CD4-positive, alpha-beta T cell (primary cell): ENCODE measurements at regions not wholly inside any gene's neighbourhood (a gene's known extent, or its start where the extent isn't known, plus 50 kb on each side); places are given as distances from the start of the nearest gene placed in this dataset.

Experiments used
- ATAC-seq: fragments of 200-7000 bp; cut with Tn5 transposase; one replicate; pipeline ENCODE4 v1.10.0; 2022; ENCODE audit warnings: mild to moderate bottlenecking; ENCODE audit not compliant: poor library complexity
- CTCF ChIA-PET: fragments of 350-600 bp; sonication (Branson Sonifier 250); formaldehyde crosslinking; loops from one replicate; lab custom pipeline; 2021; ENCODE audit warnings: antibody characterized with exemption, inconsistent platforms; lab: Charles Lee
- POLR2A ChIA-PET: fragments of 350-600 bp; sonication (Branson Sonifier 250); formaldehyde crosslinking; loops from one replicate; lab custom pipeline; 2021; ENCODE audit warnings: antibody characterized with exemption, inconsistent platforms; lab: Charles Lee
- DNase-seq, 14 experiments: peaks; one replicate each; pipeline ENCODE4 v3.0.0-alpha.2; 2013 to 2020; ENCODE audit warnings: mixed read lengths in 2 of 14
- H3K27ac ChIP-seq, 2 donors: one replicate each; pipeline versions ENCODE4 v1.5.1 to v1.7.0; 2013; ENCODE audit warnings: low read length in 2 of 2, low read depth in 1 of 2, mild to moderate bottlenecking in 1 of 2
- H3K27me3 ChIP-seq, 2 experiments: 1 replicate in 1 of 2; 2 replicates in 1 of 2; pipeline versions ENCODE4 v1.6.1 to v1.7.0; 2013; ENCODE audit warnings: low read length in 2 of 2, control low read depth in 1 of 2, mild to moderate bottlenecking in 1 of 2, moderate library complexity in 1 of 2; ENCODE audit not compliant: insufficient read depth in 2 of 2, control insufficient read depth in 1 of 2
- H3K36me3 ChIP-seq: one replicate; pipeline ENCODE4 v1.6.1; 2013; ENCODE audit warnings: low read length, control low read depth; ENCODE audit not compliant: insufficient read depth
- H3K4me1 ChIP-seq: one replicate; pipeline ENCODE4 v1.6.1; 2013; ENCODE audit warnings: low read length, control low read depth; ENCODE audit not compliant: insufficient read depth
- H3K4me3 ChIP-seq: one replicate; pipeline ENCODE4 v1.5.1; 2013; ENCODE audit warnings: mild to moderate bottlenecking, low read length, moderate library complexity
- H3K9me3 ChIP-seq, 2 experiments: 1 replicate in 1 of 2; 2 replicates in 1 of 2; pipeline versions ENCODE4 v1.6.1 to v1.7.0; 2013; ENCODE audit warnings: low read length in 2 of 2, mild to moderate bottlenecking in 2 of 2, control low read depth in 1 of 2, moderate library complexity in 1 of 2; ENCODE audit not compliant: control insufficient read depth in 1 of 2, insufficient read depth in 1 of 2
- H3K27ac Mint-ChIP-seq: one replicate; pipeline ENCODE4 v1.8.0; 2020; ENCODE audit warnings: mixed read lengths
- H3K27me3 Mint-ChIP-seq: one replicate; pipeline ENCODE4 v1.8.0; 2021; ENCODE audit warnings: mixed read lengths
- H3K36me3 Mint-ChIP-seq: one replicate; pipeline ENCODE4 v1.8.0; 2021; ENCODE audit warnings: low read depth, mixed read lengths
- H3K4me1 Mint-ChIP-seq: one replicate; pipeline ENCODE4 v1.8.0; 2021; ENCODE audit warnings: low read depth, mixed read lengths
- H3K4me3 Mint-ChIP-seq: one replicate; pipeline ENCODE4 v1.8.0; 2020; ENCODE audit warnings: mild to moderate bottlenecking, mixed read lengths
- H3K9me3 Mint-ChIP-seq: one replicate; pipeline ENCODE4 v1.8.0; 2020; ENCODE audit warnings: mixed read lengths
- CTCF ChIP-seq: fragments of 200-600 bp; IDR thresholded peaks from one replicate; pipeline ENCODE4 v1.8.0; 2022; ENCODE audit warnings: antibody characterized with exemption, mild to moderate bottlenecking
- intact Hi-C, 2 experiments: fragments of 100-400 bp; cut with DNase I in 1 of 2; cut with micrococcal nuclease in 1 of 2; formaldehyde crosslinking; loops; one replicate each; pipeline versions ENCODE4 v1.15.1 to v1.9.0; 2023 to 2025; cut with DNase I, micrococcal nuclease

GRCh38 chr17:13154930-13155329, 137.1 kb upstream of the ELAC2 start:
- Histone ChIP-seq H3K36me3 (no peaks in the 10 kb centered on the region), H3K4me1 (no peaks in the 10 kb centered on the region), H3K4me3 (no peak overlapping the region), H3K9me3 (no peaks in the 10 kb centered on the region), H3K27ac (no peak overlapping the region), H3K27me3 (no peaks in the 10 kb centered on the region)
- POLR2A ChIA-PET: no interaction called here
- no peaks in the 10 kb centered on the region for H3K27me3 Mint-ChIP-seq
- CTCF ChIA-PET: no interaction called here
- H3K27ac Mint-ChIP-seq: no peak overlapping the region
- no peaks in the 10 kb centered on the region for H3K4me1 Mint-ChIP-seq
- H3K36me3 Mint-ChIP-seq: no peaks in the 10 kb centered on the region
- no peak for TF ChIP-seq CTCF
- DNase-seq (no peak), ATAC-seq (no peak)
- H3K4me3 Mint-ChIP-seq: no peak overlapping the region
- intact Hi-C loops: no loop called here
- H3K9me3 Mint-ChIP-seq: no peaks in the 10 kb centered on the region

- CTCF ChIA-PET: no interaction called here
- DNase-seq: no peak
- no peak overlapping the region for H3K4me3 ChIP-seq
Measured at GRCh38 chr17:13154398-13154797, 136.6 kb upstream of the ELAC2 start.

GRCh38 chr17:13153036-13153435, 135.2 kb upstream of the ELAC2 start:
- Histone ChIP-seq H3K9me3 (peaks cover 0 to 4% of the 10 kb centered on the region in 2 experiments), H3K4me1 (no peaks in the 10 kb centered on the region), H3K27ac (no peak overlapping the region), H3K27me3 (no peaks in the 10 kb centered on the region), H3K4me3 (no peak overlapping the region), H3K36me3 (no peaks in the 10 kb centered on the region)
- Mint-ChIP-seq H3K27me3 (no peaks in the 10 kb centered on the region), H3K36me3 (no peaks in the 10 kb centered on the region), H3K4me1 (no peaks in the 10 kb centered on the region), H3K9me3 (no peaks in the 10 kb centered on the region), H3K4me3 (no peak overlapping the region), H3K27ac (no peak overlapping the region)
- intact Hi-C loops: no loop called here
- ATAC-seq (no peak), DNase-seq (no peak)
- CTCF ChIA-PET: no interaction called here
- TF ChIP-seq CTCF: no peak
- POLR2A ChIA-PET: no interaction called here

More at GRCh38 chr17:13154398-13154797, 136.6 kb upstream of the ELAC2 start:
- ATAC-seq: no peak
- Histone ChIP-seq H3K9me3 (no peaks in the 10 kb centered on the region), H3K4me1 (no peaks in the 10 kb centered on the region), H3K36me3 (no peaks in the 10 kb centered on the region), H3K27me3 (no peaks in the 10 kb centered on the region), H3K27ac (no peak overlapping the region)
- POLR2A ChIA-PET: no interaction called here
- Mint-ChIP-seq H3K27ac (no peak overlapping the region), H3K9me3 (no peaks in the 10 kb centered on the region), H3K27me3 (no peaks in the 10 kb centered on the region), H3K4me1 (no peaks in the 10 kb centered on the region), H3K4me3 (no peak overlapping the region), H3K36me3 (no peaks in the 10 kb centered on the region)
- intact Hi-C loops: no loop called here
- no peak for TF ChIP-seq CTCF
